NOMO-1 treated with dmso at 0.1 percent for 144 hours (cell line): ENCODE measurements at regions not wholly inside any gene's neighbourhood (a gene's known extent, or its start where the extent isn't known, plus 50 kb on each side); places are given as distances from the start of the nearest gene placed in this dataset.

Source experiments
- DNase-seq: peaks from one replicate; lab custom pipeline; 2025; ENCODE audit not compliant: unreplicated experiment; lab: John Stamatoyannopoulos, UW

- DNase-seq, result no peak
Measured at GRCh38 chr5:6274846-6275543, 103.4 kb downstream of the MED10 start.

GRCh38 chr5:6273749-6274148 is 104.6 kb downstream of the MED10 start:
- DNase-seq, result no peak

GRCh38 chr5:6273090-6273735 is 105.1 kb downstream of the MED10 start:
- no peak for DNase-seq

- DNase-seq, result no peak
Measured at GRCh38 chr5:6269925-6270324, 108.4 kb downstream of the MED10 start.

- DNase-seq, result no peak
Measured at GRCh38 chr5:6266671-6267197, 111.6 kb downstream of the MED10 start.

GRCh38 chr5:6264394-6264793 is 114.0 kb downstream of the MED10 start:
- DNase-seq, result no peak

GRCh38 chr5:6262651-6263363 is 115.5 kb downstream of the MED10 start:
- no peak for DNase-seq

GRCh38 chr5:6261668-6262067 is 116.7 kb downstream of the MED10 start:
- DNase-seq, result no peak

- no peak for DNase-seq
Measured at GRCh38 chr5:6261256-6261655, 117.1 kb downstream of the MED10 start.

- no peak for DNase-seq
Measured at GRCh38 chr5:6260846-6261245, 117.5 kb downstream of the MED10 start.

- no peak for DNase-seq
Measured at GRCh38 chr5:6256901-6257300, 121.4 kb downstream of the MED10 start.

GRCh38 chr5:6255956-6256355 is 122.4 kb downstream of the MED10 start:
- DNase-seq, result no peak

- no peak for DNase-seq
Measured at GRCh38 chr5:6253846-6254245, 124.5 kb downstream of the MED10 start.

- no peak for DNase-seq
Measured at GRCh38 chr5:6253281-6253680, 125.1 kb downstream of the MED10 start.

- DNase-seq, result no peak
Measured at GRCh38 chr5:6252581-6252980, 125.8 kb downstream of the MED10 start.

GRCh38 chr5:6251565-6252102 is 126.7 kb downstream of the MED10 start:
- DNase-seq, result no peak

GRCh38 chr5:6250121-6250520 is 128.2 kb downstream of the MED10 start:
- DNase-seq, result no peak

- no peak for DNase-seq
Measured at GRCh38 chr5:6248132-6248531, 130.2 kb downstream of the MED10 start.

GRCh38 chr5:6246820-6247437 is 131.4 kb downstream of the MED10 start:
- DNase-seq, result no peak

- DNase-seq, result no peak
Measured at GRCh38 chr5:6244339-6244714, 134.0 kb downstream of the MED10 start.

- no peak for DNase-seq
Measured at GRCh38 chr5:6243706-6244338, 134.5 kb downstream of the MED10 start.
